ENCODE measurements at regions not wholly inside any gene's neighbourhood (a gene's known extent, or its start where the extent isn't known, plus 50 kb on each side); places are given as distances from the start of the nearest gene placed in this dataset.
A peak's percentile ranks its signal among the peaks of the same experiment; 100 is the strongest.

DNA sequence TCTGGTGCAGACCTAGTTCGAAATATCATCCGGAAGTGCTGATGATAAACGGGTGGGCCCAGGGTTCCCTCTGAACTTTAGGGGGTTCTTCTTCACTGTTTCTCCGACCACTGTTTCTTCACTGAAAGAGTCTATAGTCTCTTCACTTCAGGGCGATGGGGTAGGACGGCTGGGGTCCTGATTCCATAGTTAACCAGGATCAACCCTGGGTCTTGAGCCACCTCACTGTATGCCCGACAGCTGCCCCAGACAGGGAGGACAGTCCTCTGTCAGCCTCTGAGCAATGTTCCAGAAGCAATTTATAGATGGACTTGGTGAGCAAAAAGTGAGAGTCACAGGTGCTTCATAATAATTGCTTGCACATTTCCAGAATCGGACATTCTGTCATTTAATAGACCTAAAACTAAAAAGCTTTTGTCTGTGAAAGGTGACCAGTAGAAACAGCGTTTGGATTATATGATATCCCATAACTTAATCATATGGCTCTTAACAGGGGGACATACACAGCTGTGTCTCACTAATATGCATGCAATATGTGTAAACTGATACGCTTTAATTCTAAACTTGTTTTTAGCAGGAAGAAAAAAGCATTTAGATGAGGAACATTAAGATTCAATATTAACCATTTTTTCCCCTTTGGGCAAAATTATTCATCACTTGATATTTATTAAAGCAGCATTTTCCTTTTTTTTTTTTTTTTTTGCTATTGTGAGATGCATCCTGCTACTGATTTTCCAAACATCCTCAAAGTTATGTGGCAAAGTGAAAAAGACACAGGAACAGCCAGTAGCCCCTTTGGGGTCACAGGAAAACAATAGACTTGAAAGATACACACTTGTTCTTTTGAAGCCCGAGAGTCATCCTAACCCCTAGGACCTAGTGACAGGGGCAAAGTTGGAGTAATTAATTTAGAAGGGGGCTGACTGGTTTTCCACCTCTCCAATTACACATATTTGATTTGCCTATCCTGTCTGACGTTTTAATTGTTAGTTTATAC is 277.0 kb downstream of the ZNF536 start:
- no peaks in the 10 kb centered on the region for H3K4me1 ChIP-seq (ENCODE audit: control insufficient read depth in 1 of 2, insufficient read depth in 2 of 2, low read length in 2 of 2)
- no peak overlapping the region for H2AFZ ChIP-seq (ENCODE audit: insufficient read depth, low read depth, low read length, poor library complexity, severe bottlenecking)
- no peak for DNase-seq
- no peak overlapping the region for H3K4me3 ChIP-seq (replicated peaks in 1 of 3; ENCODE audit: low read depth in 2 of 3, low read length in 3 of 3)
- H3K9me3 Mint-ChIP-seq = peaks cover 0 to 2% (median 0%) of the 10 kb centered on the region in 7 donors
- no peak overlapping the region for H3K4me2 ChIP-seq (replicated peaks; ENCODE audit: extremely low read depth, low read length, poor library complexity, severe bottlenecking)
- H3K79me2 ChIP-seq (ENCODE audit: insufficient read depth, low read length) = no peaks in the 10 kb centered on the region
- H3K27me3 ChIP-seq (ENCODE audit: control insufficient read depth in 2 of 2, insufficient read depth in 2 of 2, low read length in 2 of 2) = no peaks in the 10 kb centered on the region
- H3K4me1 Mint-ChIP-seq = no peaks in the 10 kb centered on the region
- TF ChIP-seq CTCF (IDR thresholded peaks at IDR 0.05) = no peak
- WGBS (ENCODE audit: insufficient coverage) = 96% methylated on average over 7 of the region's 12 CpGs
- no peaks in the 10 kb centered on the region for H3K9me3 ChIP-seq (replicated peaks in 1 of 2; ENCODE audit: control insufficient read depth in 1 of 2, insufficient read depth in 1 of 2, low read length in 2 of 2)
- H3K9ac ChIP-seq (ENCODE audit: insufficient read depth, low read length, poor library complexity, severe bottlenecking) = no peak overlapping the region
- no peaks in the 10 kb centered on the region for H4K20me1 ChIP-seq (ENCODE audit: insufficient read depth, low read length)
- H3K27ac ChIP-seq (ENCODE audit: low read depth in 1 of 2, low read length in 2 of 2) = no peak overlapping the region
- intact Hi-C loops (cut with micrococcal nuclease) = no loop called here
- H3K36me3 Mint-ChIP-seq = no peaks in the 10 kb centered on the region
- H3K4me3 Mint-ChIP-seq = no peak overlapping the region
- H3K27ac Mint-ChIP-seq = no peak overlapping the region
- peaks cover 6 to 10% (median 7%) of the 10 kb centered on the region in 3 donors for H3K27me3 Mint-ChIP-seq (ENCODE audit: low read depth in 3 of 3)
- H3K36me3 ChIP-seq (replicated peaks in 1 of 2; ENCODE audit: control insufficient read depth in 1 of 2, insufficient read depth in 2 of 2, low read length in 2 of 2) = no peaks in the 10 kb centered on the region

DNA sequence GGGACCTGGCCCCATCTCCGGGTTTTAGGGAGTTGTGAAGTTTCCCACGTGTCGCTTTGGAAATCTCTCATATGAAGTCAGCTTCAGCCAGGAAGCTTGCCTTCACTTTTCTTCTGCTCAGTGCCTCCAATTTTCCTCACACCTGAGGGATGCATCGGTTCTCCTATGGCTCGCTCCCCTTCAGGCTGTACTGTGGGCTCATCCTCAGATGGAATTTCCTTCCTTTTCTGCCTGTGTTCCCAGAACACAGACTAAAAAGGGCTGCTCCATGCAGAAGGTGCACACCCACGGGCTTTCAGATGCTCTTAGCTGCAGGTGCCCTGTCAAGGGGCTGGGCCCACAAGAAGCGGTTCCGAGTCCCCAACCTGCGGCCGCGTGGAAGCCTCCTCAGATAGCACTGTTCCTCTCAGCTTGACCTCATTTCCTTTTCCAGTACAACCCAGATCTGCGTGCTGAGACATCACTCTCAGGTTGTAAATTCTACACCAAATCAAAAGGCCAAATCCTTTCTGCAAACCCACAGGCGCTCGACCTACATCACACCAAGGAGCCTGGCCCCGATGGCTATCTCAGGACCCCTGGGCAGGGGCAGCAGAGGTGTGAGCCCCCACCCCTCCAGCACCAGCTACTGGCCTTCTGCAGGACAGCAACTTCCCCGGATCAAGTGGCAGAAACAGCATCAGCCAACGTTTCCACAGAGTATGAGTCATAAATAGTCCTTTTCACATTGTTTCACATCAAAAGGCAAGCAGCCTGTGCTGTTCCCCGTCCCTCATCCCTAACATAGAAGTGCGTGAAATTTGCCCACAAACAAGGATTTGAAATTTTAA is 275.9 kb downstream of the ZNF536 start:
- H2AFZ ChIP-seq (ENCODE audit: insufficient read depth, low read depth, low read length, poor library complexity, severe bottlenecking) = no peak overlapping the region
- no peaks in the 10 kb centered on the region for H4K20me1 ChIP-seq (ENCODE audit: insufficient read depth, low read length)
- Mint-ChIP-seq H3K27ac (no peak overlapping the region), H3K9me3 (peaks cover 0 to 2% (median 0%) of the 10 kb centered on the region in 7 donors), H3K4me1 (no peaks in the 10 kb centered on the region), H3K36me3 (no peaks in the 10 kb centered on the region), H3K4me3 (peak overlapping the region in 1 of 2 donors; percentile 32), H3K27me3 (ENCODE audit: low read depth in 3 of 3) (peaks cover 6 to 7% (median 7%) of the 10 kb centered on the region in 3 donors)
- no peaks in the 10 kb centered on the region for H3K27me3 ChIP-seq (ENCODE audit: control insufficient read depth in 2 of 2, insufficient read depth in 2 of 2, low read length in 2 of 2)
- H3K79me2 ChIP-seq (ENCODE audit: insufficient read depth, low read length) = no peaks in the 10 kb centered on the region
- no peak overlapping the region for H3K4me3 ChIP-seq (replicated peaks in 1 of 3; ENCODE audit: low read depth in 2 of 3, low read length in 3 of 3)
- WGBS (ENCODE audit: insufficient coverage) = 58% methylated on average over 16 of the region's 19 CpGs
- DNase-seq = no peak
- no peaks in the 10 kb centered on the region for H3K9me3 ChIP-seq (replicated peaks in 1 of 2; ENCODE audit: control insufficient read depth in 1 of 2, insufficient read depth in 1 of 2, low read length in 2 of 2)
- no peaks in the 10 kb centered on the region for H3K4me1 ChIP-seq (ENCODE audit: control insufficient read depth in 1 of 2, insufficient read depth in 2 of 2, low read length in 2 of 2)
- H3K36me3 ChIP-seq (replicated peaks in 1 of 2; ENCODE audit: control insufficient read depth in 1 of 2, insufficient read depth in 2 of 2, low read length in 2 of 2) = no peaks in the 10 kb centered on the region
- no peak overlapping the region for H3K4me2 ChIP-seq (replicated peaks; ENCODE audit: extremely low read depth, low read length, poor library complexity, severe bottlenecking)
- TF ChIP-seq CTCF (IDR thresholded peaks at IDR 0.05) = no peak
- H3K27ac ChIP-seq (ENCODE audit: low read depth in 1 of 2, low read length in 2 of 2) = no peak overlapping the region
- intact Hi-C loops (cut with micrococcal nuclease) = no loop called here
- H3K9ac ChIP-seq (ENCODE audit: insufficient read depth, low read length, poor library complexity, severe bottlenecking) = no peak overlapping the region
